H9 (cell line): ENCODE measurements at regions not wholly inside any gene's neighbourhood (a gene's known extent, or its start where the extent isn't known, plus 50 kb on each side); places are given as distances from the start of the nearest gene placed in this dataset.

Experiments
- DNase-seq: peaks from one replicate; pipeline ENCODE4 v3.0.0-alpha.2; 2017
- H2AFZ ChIP-seq: one replicate; pipeline ENCODE4 v1.6.1; 2013; ENCODE audit warnings: mild to moderate bottlenecking, low read length, control low read depth, moderate library complexity
- H2AK5ac ChIP-seq: 2 replicates; pipeline ENCODE4 v1.6.1; 2013; ENCODE audit warnings: low read length, control low read depth, mixed read lengths; ENCODE audit not compliant: insufficient read length
- H2BK120ac ChIP-seq: one replicate; pipeline ENCODE4 v1.6.1; 2013; ENCODE audit warnings: low read depth, mild to moderate bottlenecking, low read length, control low read depth, inconsistent platforms; ENCODE audit not compliant: poor library complexity, severe bottlenecking
- H2BK12ac ChIP-seq: 2 replicates; pipeline ENCODE4 v1.6.1; 2013; ENCODE audit warnings: low read length, control low read depth, mixed read lengths, low read depth; ENCODE audit not compliant: insufficient read length
- H2BK15ac ChIP-seq: 2 replicates; pipeline ENCODE4 v1.6.1; 2013; ENCODE audit warnings: low read depth, low read length, control low read depth
- H2BK20ac ChIP-seq: one replicate; pipeline ENCODE4 v1.6.1; 2013; ENCODE audit warnings: low read depth, mild to moderate bottlenecking, low read length, control low read depth, inconsistent platforms; ENCODE audit not compliant: poor library complexity, severe bottlenecking
- H2BK5ac ChIP-seq: 2 replicates; pipeline ENCODE4 v1.6.1; 2013; ENCODE audit warnings: low read length, control low read depth, mixed read lengths; ENCODE audit not compliant: insufficient read length
- H3K14ac ChIP-seq: 2 replicates; pipeline ENCODE4 v1.6.1; 2013; ENCODE audit warnings: low read length, control low read depth; ENCODE audit not compliant: insufficient read depth
- H3K18ac ChIP-seq: 2 replicates; pipeline ENCODE4 v1.6.1; 2013; ENCODE audit warnings: low read depth, mild to moderate bottlenecking, mixed read lengths, low read length, control low read depth; ENCODE audit not compliant: insufficient read length
- H3K23ac ChIP-seq: 2 replicates; pipeline ENCODE4 v1.6.1; 2013; ENCODE audit warnings: low read length, control low read depth, mixed read lengths, low read depth; ENCODE audit not compliant: insufficient read length
- H3K23me2 ChIP-seq: 2 replicates; pipeline ENCODE4 v1.6.1; 2013; ENCODE audit warnings: low read depth, mild to moderate bottlenecking, mixed read lengths, low read length, control low read depth; ENCODE audit not compliant: insufficient read length, poor library complexity, severe bottlenecking
- H3K27ac ChIP-seq: 2 replicates; pipeline ENCODE4 v1.5.1; 2013; ENCODE audit warnings: low read length, control low read depth, mixed read lengths, low read depth; ENCODE audit not compliant: insufficient read length
- H3K27me3 ChIP-seq: 2 replicates; pipeline ENCODE4 v1.6.1; 2013; ENCODE audit warnings: low read length, control low read depth, inconsistent platforms; ENCODE audit not compliant: insufficient read depth
- H3K4ac ChIP-seq: 2 replicates; pipeline ENCODE4 v1.6.1; 2013; ENCODE audit warnings: low read depth, mild to moderate bottlenecking, control low read depth, inconsistent platforms, low read length, moderate library complexity
- H3K4me1 ChIP-seq: 2 replicates; pipeline ENCODE4 v1.6.1; 2013; ENCODE audit warnings: low read length, control low read depth, inconsistent platforms; ENCODE audit not compliant: insufficient read depth
- H3K4me2 ChIP-seq: 2 replicates; pipeline ENCODE4 v1.6.1; 2013; ENCODE audit warnings: low read length, control low read depth, mixed read lengths; ENCODE audit not compliant: insufficient read length, insufficient read depth
- H3K56ac ChIP-seq: 2 replicates; pipeline ENCODE4 v1.6.1; 2013; ENCODE audit warnings: low read depth, mild to moderate bottlenecking, mixed read lengths, low read length, control low read depth; ENCODE audit not compliant: insufficient read length
- H3K79me1 ChIP-seq: 2 replicates; pipeline ENCODE4 v1.6.1; 2013; ENCODE audit warnings: low read depth, mild to moderate bottlenecking, moderate library complexity, low read length, control low read depth, inconsistent platforms; ENCODE audit not compliant: insufficient read depth, poor library complexity, severe bottlenecking
- H3K79me2 ChIP-seq: 2 replicates; pipeline ENCODE4 v1.6.1; 2013; ENCODE audit warnings: low read length, control low read depth, inconsistent platforms; ENCODE audit not compliant: insufficient read depth
- H3K9ac ChIP-seq: 2 replicates; pipeline ENCODE4 v1.6.1; 2013; ENCODE audit warnings: low read length, control low read depth, mixed read lengths; ENCODE audit not compliant: insufficient read length; ENCODE audit errors: extremely low read depth
- H3K9me3 ChIP-seq: one replicate; pipeline ENCODE4 v1.6.1; 2013; ENCODE audit warnings: low read depth, low read length, inconsistent platforms; ENCODE audit not compliant: control insufficient read depth
- H3T11ph ChIP-seq: one replicate; pipeline ENCODE4 v1.6.1; 2013; ENCODE audit warnings: mild to moderate bottlenecking, low read length, control low read depth, inconsistent platforms
- H4K20me1 ChIP-seq: one replicate; pipeline ENCODE4 v1.6.1; 2013; ENCODE audit not compliant: control insufficient read depth, insufficient read length, insufficient read depth
- H4K5ac ChIP-seq: 2 replicates; pipeline ENCODE4 v1.6.1; 2013; ENCODE audit warnings: low read depth, mild to moderate bottlenecking, mixed read lengths, low read length, control low read depth; ENCODE audit not compliant: insufficient read length
- H4K8ac ChIP-seq: replicated peaks from 2 replicates; pipeline ENCODE4 v1.6.1; 2013; ENCODE audit warnings: low read length, control low read depth, mixed read lengths, low read depth; ENCODE audit not compliant: insufficient read length
- H4K91ac ChIP-seq: 2 replicates; pipeline ENCODE4 v1.6.1; 2013; ENCODE audit warnings: low read depth, mild to moderate bottlenecking, moderate library complexity, mixed read lengths, low read length, control low read depth; ENCODE audit not compliant: insufficient read length
- H3K27ac Mint-ChIP-seq, 3 experiments: 2 replicates in 2 of 3; 3 replicates in 1 of 3; pipeline ENCODE4 v1.8.0; 2020 to 2021; ENCODE audit warnings: mixed read lengths in 3 of 3, mild to moderate bottlenecking in 1 of 3, moderate library complexity in 1 of 3
- H3K27me3 Mint-ChIP-seq: 2 replicates; pipeline ENCODE4 v1.8.0; 2021; ENCODE audit warnings: low read depth, mild to moderate bottlenecking, moderate library complexity, mixed read lengths
- H3K36me3 Mint-ChIP-seq, 3 experiments: 2 replicates in 2 of 3; 3 replicates in 1 of 3; pipeline ENCODE4 v1.8.0; 2020 to 2021; ENCODE audit warnings: low read depth in 3 of 3, mixed read lengths in 3 of 3; ENCODE audit not compliant: insufficient read depth in 1 of 3
- H3K4me1 Mint-ChIP-seq, 2 experiments: 2 replicates each; pipeline ENCODE4 v1.8.0; 2020; ENCODE audit warnings: mixed read lengths in 2 of 2
- H3K4me3 Mint-ChIP-seq, 2 experiments: 2 replicates in 1 of 2; 3 replicates in 1 of 2; pipeline ENCODE4 v1.8.0; 2020 to 2021; ENCODE audit warnings: mild to moderate bottlenecking in 2 of 2, mixed read lengths in 2 of 2, moderate library complexity in 1 of 2
- H3K9me3 Mint-ChIP-seq, 2 experiments: 2 replicates in 1 of 2; 3 replicates in 1 of 2; pipeline ENCODE4 v1.8.0; 2020; ENCODE audit warnings: mild to moderate bottlenecking in 2 of 2, mixed read lengths in 2 of 2, moderate library complexity in 1 of 2
- WGBS: extraction: QIAGEN DNeasy Blood & Tissue Kit; methylation state at CpG from one replicate; pipeline ENCODE4 v1.1.7; 2013; ENCODE audit warnings: missing lambda C conversion rate, low lambda C conversion rate, mixed read lengths; ENCODE audit not compliant: insufficient read length; ENCODE audit errors: extremely low coverage; 5-methylcytosine and 5-hydroxymethylcytosine counted together
- TF ChIP-seq, protein P1 (sequence below): fragments of 200-600 bp; sonication (generic); conservative IDR thresholded peaks from 3 replicates; pipeline ENCODE4 v1.8.0; 2021; ENCODE audit warnings: antibody characterized with exemption, mild to moderate bottlenecking

DNA sequence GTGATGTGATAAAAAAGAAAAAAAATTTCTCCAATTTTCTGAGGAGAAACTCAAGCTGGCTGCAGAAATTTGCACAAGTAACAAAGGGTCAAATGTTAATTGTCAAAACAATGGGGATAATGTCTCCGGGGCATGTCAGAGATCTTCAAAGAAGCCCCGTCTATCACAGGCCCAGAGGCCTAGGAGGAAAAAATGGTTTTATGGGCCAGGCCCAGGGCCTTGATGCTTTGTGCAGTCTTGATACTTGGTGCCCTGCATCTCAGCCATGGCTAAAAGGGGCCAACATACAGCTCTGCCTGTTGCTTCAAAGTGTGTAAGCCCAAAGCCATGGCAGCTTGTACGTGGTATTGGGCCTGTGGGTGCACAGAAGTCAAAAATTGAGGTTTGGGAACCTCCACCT is 961.0 kb downstream of the FAM133A start:
- TF ChIP-seq, protein P1, sequence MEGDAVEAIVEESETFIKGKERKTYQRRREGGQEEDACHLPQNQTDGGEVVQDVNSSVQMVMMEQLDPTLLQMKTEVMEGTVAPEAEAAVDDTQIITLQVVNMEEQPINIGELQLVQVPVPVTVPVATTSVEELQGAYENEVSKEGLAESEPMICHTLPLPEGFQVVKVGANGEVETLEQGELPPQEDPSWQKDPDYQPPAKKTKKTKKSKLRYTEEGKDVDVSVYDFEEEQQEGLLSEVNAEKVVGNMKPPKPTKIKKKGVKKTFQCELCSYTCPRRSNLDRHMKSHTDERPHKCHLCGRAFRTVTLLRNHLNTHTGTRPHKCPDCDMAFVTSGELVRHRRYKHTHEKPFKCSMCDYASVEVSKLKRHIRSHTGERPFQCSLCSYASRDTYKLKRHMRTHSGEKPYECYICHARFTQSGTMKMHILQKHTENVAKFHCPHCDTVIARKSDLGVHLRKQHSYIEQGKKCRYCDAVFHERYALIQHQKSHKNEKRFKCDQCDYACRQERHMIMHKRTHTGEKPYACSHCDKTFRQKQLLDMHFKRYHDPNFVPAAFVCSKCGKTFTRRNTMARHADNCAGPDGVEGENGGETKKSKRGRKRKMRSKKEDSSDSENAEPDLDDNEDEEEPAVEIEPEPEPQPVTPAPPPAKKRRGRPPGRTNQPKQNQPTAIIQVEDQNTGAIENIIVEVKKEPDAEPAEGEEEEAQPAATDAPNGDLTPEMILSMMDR, result no peak
- Histone ChIP-seq H3K4me2 (no peak overlapping the region), H4K20me1 (no peaks in the 10 kb centered on the region), H2BK5ac (no peak overlapping the region), H3T11ph (no peak overlapping the region), H3K18ac (no peak overlapping the region), H3K23ac (no peak overlapping the region), H3K27me3 (no peaks in the 10 kb centered on the region), H2AK5ac (no peak overlapping the region), H4K5ac (no peak overlapping the region), H2BK12ac (no peak overlapping the region), H3K27ac (no peak overlapping the region), H3K4me1 (no peaks in the 10 kb centered on the region), H3K23me2 (no peaks in the 10 kb centered on the region), H3K9ac (no peak overlapping the region), H2BK20ac (no peak overlapping the region), H2BK120ac (no peak overlapping the region), H2AFZ (no peak overlapping the region), H2BK15ac (no peak overlapping the region), H3K79me1 (no peaks in the 10 kb centered on the region), H3K14ac (no peak overlapping the region), H3K56ac (no peak overlapping the region), H3K4ac (no peak overlapping the region), H3K9me3 (peaks cover 38% of the 10 kb centered on the region), H4K8ac (no peak overlapping the region), H3K79me2 (peaks cover 4% of the 10 kb centered on the region; the same call in 1 of the 2 replicates), H4K91ac (no peak overlapping the region)
- no peaks in the 10 kb centered on the region; the same call in 1 of the 2 replicates for H3K27me3 Mint-ChIP-seq
- H3K4me1 Mint-ChIP-seq, result peaks cover 16 to 28% of the 10 kb centered on the region in 2 experiments
- WGBS, result no CpG with 5 or more reads among the region's 3 CpGs
- H3K9me3 Mint-ChIP-seq, result peaks cover 62 to 74% of the 10 kb centered on the region in 2 experiments
- peaks cover 66 to 72% (median 72%) of the 10 kb centered on the region in 3 experiments for H3K36me3 Mint-ChIP-seq
- H3K27ac Mint-ChIP-seq, result no peak overlapping the region
- H3K4me3 Mint-ChIP-seq, result no peak overlapping the region
- DNase-seq, result no peak
